Heart right ventricle (tissue), 16 donors: ENCODE measurements at regions not wholly inside any gene's neighbourhood (a gene's known extent, or its start where the extent isn't known, plus 50 kb on each side); places are given as distances from the start of the nearest gene placed in this dataset.

Source experiments
- ATAC-seq, 8 donors: fragments of 200-7000 bp; cut with Tn5 transposase; one replicate each; pipeline ENCODE4 v1.9.1; 2020; ENCODE audit warnings: mild to moderate bottlenecking in 8 of 8, moderate library complexity in 8 of 8, moderate number of reproducible peaks in 1 of 8
- DNase-seq, 2 donors: peaks; one replicate each; pipeline ENCODE4 v3.0.0-alpha.2; 2020
- H3K27ac ChIP-seq, 10 donors: fragments of 200-600 bp; sonication (generic) in 2 of 10; one replicate each; pipeline versions ENCODE4 v1.5.0 to v1.8.0; 2020 to 2022; ENCODE audit warnings: mild to moderate bottlenecking in 3 of 10
- H3K27me3 ChIP-seq, 7 donors: fragments of 200-600 bp; one replicate each; pipeline ENCODE4 v1.8.0; 2021 to 2022; ENCODE audit warnings: mild to moderate bottlenecking in 2 of 7
- H3K36me3 ChIP-seq, 9 donors: fragments of 200-600 bp; sonication (generic) in 1 of 9; one replicate each; pipeline versions ENCODE4 v1.5.0 to v1.8.0; 2020 to 2022; ENCODE audit warnings: mild to moderate bottlenecking in 2 of 9
- H3K4me1 ChIP-seq, 9 donors: fragments of 200-600 bp; sonication (generic) in 1 of 9; one replicate each; pipeline versions ENCODE4 v1.5.0 to v1.8.0; 2020 to 2022; ENCODE audit warnings: mild to moderate bottlenecking in 4 of 9
- H3K4me3 ChIP-seq, 10 donors: fragments of 200-600 bp; sonication (generic) in 2 of 10; one replicate each; pipeline versions ENCODE4 v1.5.0 to v1.8.0; 2020 to 2022; ENCODE audit warnings: mild to moderate bottlenecking in 7 of 10, moderate library complexity in 2 of 10
- H3K9me3 ChIP-seq, 11 donors: fragments of 200-600 bp in 10 of 11; sonication (generic) in 2 of 11; one replicate each; pipeline versions ENCODE4 v1.5.0 to v1.8.0; 2013 to 2022; ENCODE audit warnings: mild to moderate bottlenecking in 2 of 11, control low read depth in 1 of 11, moderate library complexity in 1 of 11
- CTCF ChIP-seq, 9 donors: fragments of 200-600 bp; sonication (generic) in 2 of 9; IDR thresholded peaks; one replicate each; pipeline versions ENCODE4 v1.5.0 to v1.8.0; 2021 to 2022; ENCODE audit warnings: antibody characterized with exemption in 9 of 9, mild to moderate bottlenecking in 5 of 9, moderate library complexity in 1 of 9
- WGBS, 2 donors: extraction: QIAGEN DNeasy Blood & Tissue Kit; methylation state at CpG; one replicate each; pipeline ENCODE4 v1.1.7; 2013; ENCODE audit warnings: inconsistent platforms in 1 of 2; 5-methylcytosine and 5-hydroxymethylcytosine counted together
- intact Hi-C, 10 donors: fragments of 100-400 bp; cut with DNase I; formaldehyde crosslinking; loops; one replicate each; pipeline versions ENCODE4 v1.11.1 to v1.14.2; 2022
- donor health status: Arrhythmogenic right ventricular cardiomyopathy.
- donor health status: ischemic (EF 13 %, LVEDD 7.1; RV severe dilation, severe dysfunction).
- donor health status: healthy with polysubstance abuse.
- donor health status: DM: no; HTN: yes; CAD: no.
- donor health status: DM: no; HTN: no; CAD: no.
- donor health status: ischemic (EF 25% LVEDD 6.9; RV normal size, moderate dysfunction).
- donor health status: ischemic (EF 25% LVEDD 5.7; RV mildly dilated, moderate dysfunction).
- donor health status: healthy.
- donor health status: DM: yes; HTN: yes; CAD: no.
- donor health status: Ischemic cardiomyopathy.
- donor health status: ischemic (EF 35%, LVEDD 5.7; RV mildly dilated, moderate dysfunction).
- donor health status: nonischemic (EF 11% LVEDD 7.7; RV severe dilation, severe dysfunction).
- donor health status: DM: yes; HTN: yes; CAD: no.
- donor health status: PGD.
- donor health status: ischemic (EF 29% LVEDD 5.4; RV normal size, mild dysfunction).
- donor health status: nonischemic (EF 23%, LVEDD 6.1; RV moderate dilation, normal function).

GRCh38 chr6:119459207-119459974 is 109.8 kb upstream of the MAN1A1 start:
- 80% methylated on average over 6 of the region's 6 CpGs for WGBS, 2 donors
- intact Hi-C loops = no loop called here
- no peak for ATAC-seq
- Histone ChIP-seq H3K36me3 (no peaks in the 10 kb centered on the region), H3K4me3 (no peak overlapping the region), H3K27ac (no peak overlapping the region), H3K9me3 (peaks cover 0 to 15% (median 0%) of the 10 kb centered on the region in 11 donors), H3K4me1 (peaks cover 0 to 10% (median 0%) of the 10 kb centered on the region in 9 donors), H3K27me3 (no peaks in the 10 kb centered on the region)
- no peak for TF ChIP-seq CTCF (IDR thresholded peaks at IDR 0.05)
- no peak for DNase-seq

GRCh38 chr6:119454714-119455113 is 105.2 kb upstream of the MAN1A1 start:
- Histone ChIP-seq H3K9me3 (no peaks in the 10 kb centered on the region), H3K36me3 (no peaks in the 10 kb centered on the region), H3K27ac (peak overlapping the region in 1 of 10 donors; percentile 15), H3K27me3 (no peaks in the 10 kb centered on the region), H3K4me1 (peaks cover 0 to 21% (median 0%) of the 10 kb centered on the region in 9 donors), H3K4me3 (no peak overlapping the region)
- ATAC-seq (peak in 4 of 8 donors; percentile 12 to 77 (median 46)), DNase-seq (no peak)
- TF ChIP-seq CTCF (IDR thresholded peaks at IDR 0.05) = no peak
- intact Hi-C loops = no loop called here
- 49 to 66% methylated on average over 2 of the region's 2 CpGs for WGBS, 2 donors

GRCh38 chr6:119453242-119454200 is 104.0 kb upstream of the MAN1A1 start:
- Histone ChIP-seq H3K4me1 (peaks cover 0 to 33% (median 0%) of the 10 kb centered on the region in 9 donors), H3K27ac (no peak overlapping the region), H3K36me3 (no peaks in the 10 kb centered on the region), H3K4me3 (no peak overlapping the region), H3K27me3 (no peaks in the 10 kb centered on the region), H3K9me3 (no peaks in the 10 kb centered on the region)
- WGBS, 2 donors = 82 to 86% methylated on average over 6 of the region's 6 CpGs
- ATAC-seq (no peak), DNase-seq (no peak)
- intact Hi-C loops = no loop called here
- no peak for TF ChIP-seq CTCF (IDR thresholded peaks at IDR 0.05)
